SK-MEL-5 (cell line): ENCODE measurements at regions not wholly inside any gene's neighbourhood (a gene's known extent, or its start where the extent isn't known, plus 50 kb on each side); places are given as distances from the start of the nearest gene placed in this dataset.

Source experiments
- DNase-seq: peaks from one replicate; pipeline ENCODE4 v3.0.0-alpha.2; 2016; ENCODE audit warnings: low read depth, low spot score
- in situ Hi-C: cut with HindIII; loops from 2 replicates; pipeline ENCODE4 v1.10.0; 2016; ENCODE audit warnings: low sequenced_read_pairs, high pct_unique_total_duplicates, low pct_unique_long_range_greater_than_20kb
- small RNA-seq, 2 experiments: library from RNA; depleted of rRNA; stranded (forward); fragments of <200 nt; gene quantifications; one replicate each; pipeline ENCODE3, GENCODE V24; 2014

DNA sequence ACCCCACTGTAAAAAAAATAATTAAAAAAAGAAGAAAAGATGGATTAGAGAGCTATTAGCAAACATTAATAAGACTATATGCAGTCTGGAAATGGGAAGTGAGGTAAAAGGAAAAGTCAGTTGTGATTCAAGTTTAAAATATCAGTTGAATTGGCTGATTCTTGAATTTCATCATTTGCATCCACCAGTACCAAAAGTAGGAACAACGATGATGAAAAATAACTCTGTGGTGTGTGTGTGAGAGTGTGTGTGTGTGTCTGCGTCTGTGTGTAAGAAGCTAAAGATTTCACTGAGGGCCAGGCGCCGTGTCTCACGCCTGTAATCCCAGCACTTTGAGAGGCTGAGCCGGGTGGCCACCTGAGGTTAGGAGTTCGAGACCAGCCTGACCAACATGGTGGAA, 56.0 kb upstream of the SLC4A7 start:
- no peak for DNase-seq
- in situ Hi-C loops = no loop called here

DNA sequence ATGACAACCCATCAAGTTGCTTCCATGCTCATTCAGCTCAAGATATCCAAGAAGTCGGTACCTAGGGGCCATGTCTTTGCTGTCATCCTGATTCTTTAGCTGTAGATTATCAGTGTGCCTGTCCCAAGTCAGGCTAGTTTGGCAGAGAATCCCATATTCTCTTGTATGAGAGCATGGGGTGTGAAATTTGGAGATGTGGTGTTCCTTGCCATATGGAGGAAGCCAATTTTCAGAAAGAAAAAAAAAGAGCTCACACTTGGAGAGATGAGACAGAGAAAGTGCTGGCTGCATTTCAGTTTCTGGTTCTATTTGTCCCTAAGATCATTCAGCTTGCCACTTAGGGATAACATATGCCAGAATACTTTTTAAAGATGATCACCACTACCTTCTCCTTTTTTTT, 52.3 kb upstream of the SLC4A7 start:
- in situ Hi-C loops = no loop called here
- DNase-seq = no peak

DNA sequence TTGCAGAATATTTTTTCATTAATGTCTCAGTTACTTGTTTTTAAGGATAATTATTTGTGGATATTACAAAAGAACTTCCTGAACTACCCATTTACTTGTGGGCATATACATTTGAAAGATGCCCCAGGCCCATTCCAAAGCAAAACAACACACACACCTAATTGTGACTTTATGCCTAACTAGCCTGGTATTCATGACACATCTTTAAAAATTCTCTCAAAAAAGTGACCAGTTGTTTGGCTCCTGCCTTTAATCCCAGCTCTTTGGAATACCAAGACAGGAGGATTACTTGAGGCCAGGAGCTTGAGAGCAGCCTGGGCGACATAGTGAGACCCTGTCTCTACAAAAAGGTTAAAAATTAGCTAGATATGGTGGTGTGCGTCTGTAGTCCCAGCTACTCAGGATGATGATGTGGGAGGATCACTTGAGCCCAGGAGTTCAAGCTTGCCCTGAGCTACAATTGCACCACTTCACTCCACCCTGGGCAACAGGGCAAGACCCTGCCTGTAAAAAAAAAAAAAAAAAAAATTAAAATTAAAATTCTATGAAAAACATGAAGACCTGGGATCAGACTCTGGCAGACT, 51.7 kb upstream of the SLC4A7 start:
- peak; percentile 25 for DNase-seq
- in situ Hi-C loops = no loop called here

DNA sequence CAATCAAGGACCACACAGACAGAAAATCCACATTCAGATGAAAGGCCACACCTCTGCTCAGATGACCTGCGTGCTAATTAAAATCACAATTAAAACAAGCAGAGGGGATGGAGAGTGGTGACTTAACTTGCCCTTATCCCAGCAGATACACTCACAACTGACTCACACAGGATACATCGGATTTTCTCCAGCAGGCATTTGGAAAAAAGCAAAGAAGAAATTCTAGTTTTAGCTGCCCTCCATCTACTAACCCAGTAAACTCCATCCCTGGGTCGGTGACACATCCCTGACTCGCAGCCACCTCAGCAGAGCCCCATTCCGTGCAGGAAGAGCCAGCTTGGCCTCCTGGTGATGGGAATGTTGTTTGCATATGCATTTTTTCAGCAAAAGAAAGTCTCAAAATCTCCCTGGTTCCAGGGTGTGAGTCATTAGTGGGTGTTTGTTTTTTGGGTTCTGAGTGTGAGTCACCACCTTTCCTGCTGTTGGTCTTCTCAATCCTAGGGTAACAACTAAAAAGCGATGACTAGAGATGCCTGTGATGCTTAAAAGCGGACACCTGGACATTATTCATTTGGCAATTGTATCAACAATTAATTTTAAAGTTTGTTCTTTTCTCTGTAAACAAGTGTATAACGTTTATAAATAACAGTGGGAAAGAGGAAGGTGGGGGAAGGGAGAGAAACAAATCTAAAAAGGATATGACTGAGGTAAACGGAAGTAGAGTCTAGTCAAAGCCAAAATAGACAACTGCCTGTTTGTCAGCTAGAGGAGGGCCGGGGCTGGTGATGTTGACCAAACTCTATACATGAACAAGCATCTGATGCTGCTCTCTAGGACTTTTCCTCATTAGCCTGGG, 49.8 kb upstream of the SLC4A7 start:
- in situ Hi-C loops = no loop called here
- peak; percentile 39 for DNase-seq

Small RNAs in the stretch of these regions (small RNA-seq; reads per million reads assigned to genes)
- 0 reads per million in 2 experiments for gene AC098614.2
- 0 reads per million in 2 experiments for gene RF00019
